HCT116 (cell line): ENCODE measurements at regions not wholly inside any gene's neighbourhood (a gene's known extent, or its start where the extent isn't known, plus 50 kb on each side); places are given as distances from the start of the nearest gene placed in this dataset.

Source experiments
- JUND ChIP-seq: IDR thresholded peaks from 2 replicates; pipeline ENCODE4 v1.6.1; 2012
- POLR2A ChIP-seq: IDR thresholded peaks from 2 replicates; pipeline ENCODE4 v1.7.0; 2011; ENCODE audit warnings: borderline replicate concordance; ENCODE audit not compliant: insufficient read depth, insufficient read length; ENCODE audit errors: extremely low read depth
- POLR2AphosphoS5 ChIP-seq: IDR thresholded peaks from 2 replicates; pipeline ENCODE4 v1.6.1; 2011; ENCODE audit warnings: mild to moderate bottlenecking, low read depth, low read length, moderate library complexity
- RAD21 ChIP-seq: IDR thresholded peaks from 2 replicates; pipeline ENCODE4 v1.6.1; 2012; ENCODE audit warnings: low read depth, mild to moderate bottlenecking
- SIN3A ChIP-seq: IDR thresholded peaks from 2 replicates; pipeline ENCODE4 v1.6.1; 2012; ENCODE audit warnings: low read depth
- SP1 ChIP-seq: IDR thresholded peaks from 2 replicates; pipeline ENCODE4 v1.6.1; 2012; ENCODE audit warnings: low read depth
- TCF7L2 ChIP-seq: IDR thresholded peaks from 2 replicates; pipeline ENCODE4 v1.7.0; 2011; ENCODE audit warnings: borderline replicate concordance, inconsistent platforms; ENCODE audit not compliant: insufficient read depth, insufficient read length; ENCODE audit errors: extremely low read depth
- TF ChIP-seq, protein P1 (sequence below), 3 experiments: fragments of 200-600 bp in 1 of 3; sonication (generic) in 1 of 3; IDR thresholded peaks in 2 of 3; conservative IDR thresholded peaks in 1 of 3; 2 replicates each; pipeline ENCODE4 v1.5.1; 2012 to 2017; ENCODE audit warnings: low read depth in 2 of 3, low read length in 2 of 3, antibody characterized with exemption in 1 of 3, borderline replicate concordance in 1 of 3, control low read depth in 1 of 3, mild to moderate bottlenecking in 1 of 3, mixed read lengths in 1 of 3, mixed run types in 1 of 3, moderate library complexity in 1 of 3; ENCODE audit not compliant: insufficient read depth in 1 of 3
- TF ChIP-seq, protein P2 (sequence below): IDR thresholded peaks from 2 replicates; pipeline ENCODE4 v1.6.1; 2012; ENCODE audit warnings: low read depth
- TF ChIP-seq, protein P3 (sequence below): IDR thresholded peaks from 2 replicates; pipeline ENCODE4 v1.6.1; 2012

GRCh38 chr2:82345910-82346309, 2041.4 kb upstream of the LRRTM1 start:
- TF ChIP-seq, protein P1, sequence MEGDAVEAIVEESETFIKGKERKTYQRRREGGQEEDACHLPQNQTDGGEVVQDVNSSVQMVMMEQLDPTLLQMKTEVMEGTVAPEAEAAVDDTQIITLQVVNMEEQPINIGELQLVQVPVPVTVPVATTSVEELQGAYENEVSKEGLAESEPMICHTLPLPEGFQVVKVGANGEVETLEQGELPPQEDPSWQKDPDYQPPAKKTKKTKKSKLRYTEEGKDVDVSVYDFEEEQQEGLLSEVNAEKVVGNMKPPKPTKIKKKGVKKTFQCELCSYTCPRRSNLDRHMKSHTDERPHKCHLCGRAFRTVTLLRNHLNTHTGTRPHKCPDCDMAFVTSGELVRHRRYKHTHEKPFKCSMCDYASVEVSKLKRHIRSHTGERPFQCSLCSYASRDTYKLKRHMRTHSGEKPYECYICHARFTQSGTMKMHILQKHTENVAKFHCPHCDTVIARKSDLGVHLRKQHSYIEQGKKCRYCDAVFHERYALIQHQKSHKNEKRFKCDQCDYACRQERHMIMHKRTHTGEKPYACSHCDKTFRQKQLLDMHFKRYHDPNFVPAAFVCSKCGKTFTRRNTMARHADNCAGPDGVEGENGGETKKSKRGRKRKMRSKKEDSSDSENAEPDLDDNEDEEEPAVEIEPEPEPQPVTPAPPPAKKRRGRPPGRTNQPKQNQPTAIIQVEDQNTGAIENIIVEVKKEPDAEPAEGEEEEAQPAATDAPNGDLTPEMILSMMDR (IDR thresholded peaks at IDR 0.05 in 2 of 3, conservative IDR thresholded peaks at IDR 0.05 in 1 of 3; ENCODE audit: borderline replicate concordance in 1 of 3, insufficient read depth in 1 of 3, low read depth in 2 of 3, low read length in 2 of 3), result no peak
- no peak for TF ChIP-seq POLR2AphosphoS5
- TF ChIP-seq, protein P2, sequence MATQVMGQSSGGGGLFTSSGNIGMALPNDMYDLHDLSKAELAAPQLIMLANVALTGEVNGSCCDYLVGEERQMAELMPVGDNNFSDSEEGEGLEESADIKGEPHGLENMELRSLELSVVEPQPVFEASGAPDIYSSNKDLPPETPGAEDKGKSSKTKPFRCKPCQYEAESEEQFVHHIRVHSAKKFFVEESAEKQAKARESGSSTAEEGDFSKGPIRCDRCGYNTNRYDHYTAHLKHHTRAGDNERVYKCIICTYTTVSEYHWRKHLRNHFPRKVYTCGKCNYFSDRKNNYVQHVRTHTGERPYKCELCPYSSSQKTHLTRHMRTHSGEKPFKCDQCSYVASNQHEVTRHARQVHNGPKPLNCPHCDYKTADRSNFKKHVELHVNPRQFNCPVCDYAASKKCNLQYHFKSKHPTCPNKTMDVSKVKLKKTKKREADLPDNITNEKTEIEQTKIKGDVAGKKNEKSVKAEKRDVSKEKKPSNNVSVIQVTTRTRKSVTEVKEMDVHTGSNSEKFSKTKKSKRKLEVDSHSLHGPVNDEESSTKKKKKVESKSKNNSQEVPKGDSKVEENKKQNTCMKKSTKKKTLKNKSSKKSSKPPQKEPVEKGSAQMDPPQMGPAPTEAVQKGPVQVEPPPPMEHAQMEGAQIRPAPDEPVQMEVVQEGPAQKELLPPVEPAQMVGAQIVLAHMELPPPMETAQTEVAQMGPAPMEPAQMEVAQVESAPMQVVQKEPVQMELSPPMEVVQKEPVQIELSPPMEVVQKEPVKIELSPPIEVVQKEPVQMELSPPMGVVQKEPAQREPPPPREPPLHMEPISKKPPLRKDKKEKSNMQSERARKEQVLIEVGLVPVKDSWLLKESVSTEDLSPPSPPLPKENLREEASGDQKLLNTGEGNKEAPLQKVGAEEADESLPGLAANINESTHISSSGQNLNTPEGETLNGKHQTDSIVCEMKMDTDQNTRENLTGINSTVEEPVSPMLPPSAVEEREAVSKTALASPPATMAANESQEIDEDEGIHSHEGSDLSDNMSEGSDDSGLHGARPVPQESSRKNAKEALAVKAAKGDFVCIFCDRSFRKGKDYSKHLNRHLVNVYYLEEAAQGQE, result no peak
- TF ChIP-seq JUND, result no peak
- TF ChIP-seq POLR2A, result no peak
- no peak for TF ChIP-seq TCF7L2
- no peak for TF ChIP-seq SP1
- TF ChIP-seq RAD21, result no peak
- TF ChIP-seq, protein P3, sequence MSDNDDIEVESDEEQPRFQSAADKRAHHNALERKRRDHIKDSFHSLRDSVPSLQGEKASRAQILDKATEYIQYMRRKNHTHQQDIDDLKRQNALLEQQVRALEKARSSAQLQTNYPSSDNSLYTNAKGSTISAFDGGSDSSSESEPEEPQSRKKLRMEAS, result no peak
- TF ChIP-seq SIN3A, result no peak
